Neuronal stem cell (in vitro differentiated cells): ENCODE measurements at regions not wholly inside any gene's neighbourhood (a gene's known extent, or its start where the extent isn't known, plus 50 kb on each side); places are given as distances from the start of the nearest gene placed in this dataset.

ENCODE experiments used
- DNase-seq: peaks from one replicate; pipeline ENCODE4 v3.0.0-alpha.2; 2013; ENCODE audit warnings: low spot score
- H2AFZ ChIP-seq: one replicate; pipeline ENCODE4 v1.6.1; 2013; ENCODE audit warnings: mild to moderate bottlenecking, low read length, inconsistent platforms
- H2AK5ac ChIP-seq: 2 replicates; pipeline ENCODE4 v1.6.1; 2013; ENCODE audit warnings: low read depth, mild to moderate bottlenecking, inconsistent platforms, low read length, moderate library complexity, mixed read lengths
- H2BK120ac ChIP-seq: 2 replicates; pipeline ENCODE4 v1.6.1; 2013; ENCODE audit warnings: low read depth, mild to moderate bottlenecking, inconsistent platforms, low read length, moderate library complexity, mixed read lengths
- H2BK12ac ChIP-seq: one replicate; pipeline ENCODE4 v1.6.1; 2013; ENCODE audit warnings: low read length, inconsistent platforms
- H2BK15ac ChIP-seq: 2 replicates; pipeline ENCODE4 v1.6.1; 2013; ENCODE audit warnings: mild to moderate bottlenecking, low read length, inconsistent platforms, mixed read lengths
- H2BK5ac ChIP-seq: one replicate; pipeline ENCODE4 v1.6.1; 2013; ENCODE audit warnings: inconsistent platforms, mild to moderate bottlenecking, low read length, moderate library complexity
- H3K14ac ChIP-seq: one replicate; pipeline ENCODE4 v1.6.1; 2013; ENCODE audit warnings: low read length, inconsistent platforms
- H3K18ac ChIP-seq: 2 replicates; pipeline ENCODE4 v1.6.1; 2013; ENCODE audit warnings: low read length, inconsistent platforms
- H3K23ac ChIP-seq: 2 replicates; pipeline ENCODE4 v1.6.1; 2013; ENCODE audit warnings: low read depth, mild to moderate bottlenecking, mixed read lengths, low read length, inconsistent platforms; ENCODE audit not compliant: poor library complexity
- H3K27ac ChIP-seq: replicated peaks from 3 replicates; pipeline ENCODE4 v1.5.1; 2013; ENCODE audit warnings: low read length, inconsistent platforms
- H3K27me3 ChIP-seq, 3 experiments: 2 replicates each; pipeline ENCODE4 v1.6.1; 2013; ENCODE audit warnings: low read length in 3 of 3, mild to moderate bottlenecking in 2 of 3, inconsistent platforms in 1 of 3, low read depth in 1 of 3, mixed read lengths in 1 of 3, moderate library complexity in 1 of 3; ENCODE audit not compliant: control insufficient read depth in 3 of 3, insufficient read depth in 3 of 3
- H3K36me3 ChIP-seq, 2 donors: replicated peaks in 1 of 2; 2 replicates each; pipeline ENCODE4 v1.6.1; 2013; ENCODE audit warnings: low read length in 2 of 2; ENCODE audit not compliant: control insufficient read depth in 2 of 2, insufficient read depth in 2 of 2
- H3K4ac ChIP-seq: 2 replicates; pipeline ENCODE4 v1.6.1; 2013; ENCODE audit warnings: inconsistent platforms, mild to moderate bottlenecking, low read length, moderate library complexity
- H3K4me1 ChIP-seq, 2 donors: 1 replicate in 1 of 2; 2 replicates in 1 of 2; pipeline ENCODE4 v1.6.1; 2013; ENCODE audit warnings: low read length in 2 of 2, low read depth in 1 of 2; ENCODE audit not compliant: control insufficient read depth in 2 of 2, insufficient read depth in 1 of 2
- H3K4me2 ChIP-seq: one replicate; pipeline ENCODE4 v1.6.1; 2013; ENCODE audit warnings: mild to moderate bottlenecking, low read length, inconsistent platforms; ENCODE audit not compliant: insufficient read depth, poor library complexity, severe bottlenecking
- H3K4me3 ChIP-seq, 2 donors: 2 replicates each; pipeline ENCODE4 v1.5.1; 2013; ENCODE audit warnings: low read length in 2 of 2, mild to moderate bottlenecking in 2 of 2, inconsistent platforms in 1 of 2, moderate library complexity in 1 of 2
- H3K79me1 ChIP-seq: one replicate; pipeline ENCODE4 v1.6.1; 2013; ENCODE audit warnings: low read depth, mild to moderate bottlenecking, inconsistent platforms, low read length, moderate library complexity
- H3K9ac ChIP-seq: one replicate; pipeline ENCODE4 v1.6.1; 2013; ENCODE audit warnings: mild to moderate bottlenecking, low read depth, low read length, inconsistent platforms; ENCODE audit not compliant: poor library complexity
- H3K9me3 ChIP-seq, 2 donors: replicated peaks in 1 of 2; 2 replicates each; pipeline versions ENCODE3 to v1.6.1; 2013; ENCODE audit warnings: low read length in 2 of 2, mild to moderate bottlenecking in 2 of 2, inconsistent platforms in 1 of 2, low read depth in 1 of 2, mixed read lengths in 1 of 2, moderate library complexity in 1 of 2; ENCODE audit not compliant: control insufficient read depth in 2 of 2, insufficient read depth in 1 of 2
- H4K8ac ChIP-seq: one replicate; pipeline ENCODE4 v1.6.1; 2013; ENCODE audit warnings: low read depth, mild to moderate bottlenecking, inconsistent platforms, low read length, moderate library complexity
- H4K91ac ChIP-seq: one replicate; pipeline ENCODE4 v1.6.1; 2013; ENCODE audit warnings: low read length, low read depth, mild to moderate bottlenecking, inconsistent platforms; ENCODE audit not compliant: poor library complexity
- WGBS, 2 donors: extraction: QIAGEN DNeasy Blood & Tissue Kit; methylation state at CpG; one replicate each; pipeline ENCODE4 v1.1.7; 2013; ENCODE audit warnings: missing lambda C conversion rate in 2 of 2, mixed read lengths in 1 of 2; ENCODE audit not compliant: insufficient read length in 2 of 2, insufficient replicate concordance in 1 of 2; ENCODE audit errors: extremely low coverage in 2 of 2; 5-methylcytosine and 5-hydroxymethylcytosine counted together

DNA sequence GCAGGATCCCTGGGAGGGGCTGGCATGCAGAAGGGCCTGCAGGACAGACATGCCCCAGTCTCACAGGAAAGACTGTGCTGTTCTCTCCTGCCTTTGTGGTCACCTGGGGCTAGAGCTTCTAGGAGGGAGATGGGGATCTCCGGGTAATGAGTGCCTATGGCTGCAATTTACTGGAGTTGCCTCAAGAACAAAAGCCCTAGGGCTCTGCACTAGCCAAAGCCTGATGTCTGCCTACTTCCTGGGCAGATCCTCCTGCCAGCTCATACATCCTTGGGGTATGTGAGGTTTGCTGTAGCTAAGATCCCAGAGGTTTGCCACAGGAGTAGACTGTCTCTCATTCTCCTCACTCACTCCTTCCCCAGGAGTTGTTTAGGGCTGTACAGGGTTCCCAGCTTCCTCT is 106.9 kb upstream of the PPFIA2 start:
- H2AFZ ChIP-seq = no peak overlapping the region
- H2BK120ac ChIP-seq = no peak overlapping the region
- H3K23ac ChIP-seq = no peak overlapping the region
- no peak overlapping the region for H2BK15ac ChIP-seq
- H3K27ac ChIP-seq = no peak overlapping the region
- no peak overlapping the region for H3K4me2 ChIP-seq
- H3K4me1 ChIP-seq = peaks cover 0 to 3% of the 10 kb centered on the region in 2 donors
- no peak overlapping the region for H2BK12ac ChIP-seq
- H4K8ac ChIP-seq = no peak overlapping the region
- no peak overlapping the region for H3K4ac ChIP-seq
- no peaks in the 10 kb centered on the region for H3K9me3 ChIP-seq
- DNase-seq = no peak
- H3K36me3 ChIP-seq = no peaks in the 10 kb centered on the region
- no peak overlapping the region for H4K91ac ChIP-seq
- H3K9ac ChIP-seq = no peak overlapping the region
- no peaks in the 10 kb centered on the region for H3K27me3 ChIP-seq
- no peak overlapping the region for H3K4me3 ChIP-seq
- no peaks in the 10 kb centered on the region for H3K79me1 ChIP-seq
- H3K14ac ChIP-seq = no peak overlapping the region
- no CpG with 5 or more reads among the region's 1 CpG for WGBS, 2 donors
- no peak overlapping the region for H2AK5ac ChIP-seq
- H2BK5ac ChIP-seq = no peak overlapping the region
- peak overlapping the region; percentile 11 for H3K18ac ChIP-seq

DNA sequence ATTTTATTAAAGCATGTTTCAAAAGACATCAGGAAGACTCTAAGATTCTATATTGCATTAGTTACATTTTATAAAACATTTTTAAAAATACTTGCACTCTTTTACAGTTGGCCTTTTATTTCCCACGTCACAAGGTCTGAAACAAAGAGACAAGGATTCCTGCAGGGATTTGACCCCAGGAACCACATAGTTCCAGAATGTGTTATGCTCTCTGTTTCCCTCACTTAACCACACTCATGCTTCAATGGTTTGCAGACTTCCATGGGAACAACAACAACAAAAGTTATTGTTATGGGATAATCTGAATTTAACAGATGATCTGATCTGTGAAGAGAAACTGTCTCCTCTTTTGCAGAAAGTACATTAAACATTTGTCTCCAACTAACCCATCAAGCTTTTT is 104.3 kb upstream of the PPFIA2 start:
- Histone ChIP-seq H3K4me3 (no peak overlapping the region), H3K4me1 (peaks cover 0 to 3% of the 10 kb centered on the region in 2 donors), H2BK5ac (no peak overlapping the region), H2BK15ac (no peak overlapping the region), H3K4me2 (no peak overlapping the region), H3K36me3 (no peaks in the 10 kb centered on the region), H4K8ac (no peak overlapping the region), H3K14ac (no peak overlapping the region), H3K4ac (no peak overlapping the region), H3K9me3 (no peaks in the 10 kb centered on the region), H4K91ac (no peak overlapping the region), H3K9ac (no peak overlapping the region), H2AFZ (no peak overlapping the region), H3K18ac (no peak overlapping the region), H3K27me3 (no peaks in the 10 kb centered on the region), H3K23ac (no peak overlapping the region), H3K27ac (no peak overlapping the region), H2AK5ac (no peak overlapping the region), H2BK12ac (no peak overlapping the region), H2BK120ac (no peak overlapping the region), H3K79me1 (no peaks in the 10 kb centered on the region)
- no CpG with 5 or more reads among the region's 1 CpG for WGBS, 2 donors
- DNase-seq = peak; percentile 8

DNA sequence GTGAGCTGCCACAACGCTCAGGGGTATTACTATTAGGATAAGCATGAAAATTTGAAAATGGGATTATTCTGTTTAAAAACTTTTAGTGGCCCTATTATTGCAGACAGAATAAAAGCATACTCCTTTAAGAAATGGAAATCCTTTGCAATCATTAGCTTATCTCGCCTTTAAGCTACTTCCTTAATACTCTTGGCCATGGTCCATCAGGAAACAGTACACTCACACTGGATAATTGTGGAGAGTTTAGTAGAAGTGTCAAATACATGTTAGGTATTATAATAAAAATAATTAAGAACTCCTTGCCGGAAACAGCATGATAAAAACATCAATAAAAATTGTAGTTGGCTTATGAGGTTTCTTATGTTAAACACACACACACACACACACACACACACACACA is 100.4 kb upstream of the PPFIA2 start:
- DNase-seq = no peak
- no peak overlapping the region for H3K4me2 ChIP-seq
- H3K79me1 ChIP-seq = no peaks in the 10 kb centered on the region

DNA sequence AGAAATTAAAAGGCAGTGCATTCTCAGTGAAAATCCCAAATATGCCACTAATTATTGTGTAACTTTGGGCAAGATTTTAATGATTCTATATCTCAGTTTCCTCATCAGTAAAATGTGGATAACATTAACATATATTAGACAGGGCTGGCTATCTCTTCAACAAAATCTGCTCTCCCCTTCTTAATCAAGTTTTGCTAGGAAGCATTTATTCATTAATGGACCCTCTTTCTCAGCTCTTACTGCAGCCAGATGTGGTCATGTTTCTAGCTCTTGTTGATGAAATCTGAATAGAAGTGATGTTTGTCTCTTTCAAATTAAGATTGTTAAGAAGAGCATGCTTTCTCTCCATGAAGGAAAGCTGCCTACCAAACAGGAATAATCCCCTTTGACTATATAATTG is 84.4 kb upstream of the PPFIA2 start:
- Histone ChIP-seq H3K9ac (no peak overlapping the region), H3K27me3 (no peaks in the 10 kb centered on the region), H2AK5ac (no peak overlapping the region), H4K8ac (no peak overlapping the region), H2AFZ (no peak overlapping the region), H3K4ac (no peak overlapping the region), H2BK120ac (no peak overlapping the region), H3K36me3 (no peaks in the 10 kb centered on the region), H3K79me1 (no peaks in the 10 kb centered on the region), H3K27ac (no peak overlapping the region), H3K9me3 (no peaks in the 10 kb centered on the region), H2BK15ac (no peak overlapping the region), H3K18ac (no peak overlapping the region), H4K91ac (no peak overlapping the region), H3K14ac (no peak overlapping the region), H2BK12ac (no peak overlapping the region), H3K4me2 (no peak overlapping the region), H3K4me3 (no peak overlapping the region), H3K23ac (no peak overlapping the region), H2BK5ac (no peak overlapping the region), H3K4me1 (no peaks in the 10 kb centered on the region)
- DNase-seq = no peak

More for the DNA sequence above, 100.4 kb upstream of the PPFIA2 start:
- no peak overlapping the region for H2AFZ ChIP-seq
- H4K91ac ChIP-seq = no peak overlapping the region
- no peak overlapping the region for H3K14ac ChIP-seq
- H3K9me3 ChIP-seq = no peaks in the 10 kb centered on the region
- H2BK15ac ChIP-seq = no peak overlapping the region
- H2AK5ac ChIP-seq = no peak overlapping the region
- peaks cover 0 to 3% of the 10 kb centered on the region in 2 donors for H3K4me1 ChIP-seq
- no peak overlapping the region for H2BK12ac ChIP-seq
- no peak overlapping the region for H3K18ac ChIP-seq
- no peak overlapping the region for H4K8ac ChIP-seq
- no peaks in the 10 kb centered on the region for H3K27me3 ChIP-seq
- no peaks in the 10 kb centered on the region for H3K36me3 ChIP-seq
- no peak overlapping the region for H2BK120ac ChIP-seq
- no peak overlapping the region for H3K23ac ChIP-seq
- H2BK5ac ChIP-seq = no peak overlapping the region
- H3K9ac ChIP-seq = no peak overlapping the region
- H3K27ac ChIP-seq = no peak overlapping the region
- H3K4me3 ChIP-seq = no peak overlapping the region
- WGBS, 2 donors = no CpG with 5 or more reads among the region's 3 CpGs
- no peak overlapping the region for H3K4ac ChIP-seq
